Peyer's patch (tissue), 4 donors: ENCODE measurements at regions not wholly inside any gene's neighbourhood (a gene's known extent, or its start where the extent isn't known, plus 50 kb on each side); places are given as distances from the start of the nearest gene placed in this dataset.

Experiments
- DNase-seq, 3 donors: peaks; one replicate each; pipeline ENCODE4 v3.0.0-alpha.2; 2017 to 2019
- H3K27ac ChIP-seq, 4 donors: fragments of 200-600 bp; sonication (generic); one replicate each; pipeline ENCODE4 v1.5.1; 2016 to 2019
- H3K27me3 ChIP-seq, 2 donors: fragments of 200-600 bp; sonication (generic); one replicate each; pipeline ENCODE4 v1.5.1; 2019
- H3K36me3 ChIP-seq, 3 donors: fragments of 200-600 bp; sonication (generic); one replicate each; pipeline ENCODE4 v1.5.1; 2016 to 2019
- H3K4me1 ChIP-seq, 4 donors: fragments of 200-600 bp; sonication (generic); one replicate each; pipeline ENCODE4 v1.5.1; 2016 to 2019
- H3K4me3 ChIP-seq, 4 donors: fragments of 200-600 bp; sonication (generic); 1 replicate in 3 of 4; 2 replicates in 1 of 4; pipeline ENCODE4 v1.5.1; 2016 to 2019; ENCODE audit warnings: mild to moderate bottlenecking in 1 of 4
- H3K9me3 ChIP-seq, 4 donors: fragments of 200-600 bp; sonication (generic); one replicate each; pipeline ENCODE4 v1.5.1; 2016 to 2019; ENCODE audit warnings: mild to moderate bottlenecking in 1 of 4
- POLR2A ChIP-seq, 2 donors: fragments of 450-650 bp; IDR thresholded peaks; one replicate each; pipeline ENCODE4 v1.5.1; 2017; ENCODE audit warnings: antibody characterized with exemption in 2 of 2, mild to moderate bottlenecking in 2 of 2, moderate library complexity in 2 of 2
- TF ChIP-seq, protein P1 (sequence below), 6 experiments: fragments of 450-650 bp in 4 of 6; fragments of 200-600 bp in 2 of 6; sonication (generic) in 1 of 6; IDR thresholded peaks; one replicate each; pipeline ENCODE4 v1.5.1; 2017 to 2019; ENCODE audit warnings: antibody characterized with exemption in 6 of 6, mild to moderate bottlenecking in 3 of 6, moderate library complexity in 1 of 6

DNA sequence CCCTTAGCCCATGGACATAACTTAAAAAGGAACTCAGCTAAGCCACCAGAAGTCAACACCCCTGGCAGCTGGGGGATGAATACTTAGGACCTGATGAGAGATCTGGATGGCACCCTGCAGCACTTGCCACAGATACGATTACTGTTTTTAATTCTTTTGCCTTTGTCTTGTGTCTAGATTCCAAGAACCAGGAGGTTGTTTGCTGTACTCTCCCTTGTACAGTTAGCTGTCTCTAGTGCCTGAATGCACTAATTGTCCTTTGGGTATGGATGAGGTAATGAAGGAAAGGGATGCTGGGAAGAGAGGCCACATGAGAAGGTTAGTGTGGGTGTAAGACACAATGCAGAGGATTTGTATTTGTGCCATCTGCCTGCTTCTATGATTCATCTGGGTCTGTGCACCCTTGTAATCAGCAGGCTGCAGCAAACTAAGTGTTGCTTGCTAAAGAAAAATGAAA, 385.8 kb downstream of the KCNRG start:
- DNase-seq = no peak
- H3K9me3 ChIP-seq = no peaks in the 10 kb centered on the region
- H3K36me3 ChIP-seq = no peaks in the 10 kb centered on the region
- H3K4me3 ChIP-seq = no peak overlapping the region
- TF ChIP-seq, protein P1, sequence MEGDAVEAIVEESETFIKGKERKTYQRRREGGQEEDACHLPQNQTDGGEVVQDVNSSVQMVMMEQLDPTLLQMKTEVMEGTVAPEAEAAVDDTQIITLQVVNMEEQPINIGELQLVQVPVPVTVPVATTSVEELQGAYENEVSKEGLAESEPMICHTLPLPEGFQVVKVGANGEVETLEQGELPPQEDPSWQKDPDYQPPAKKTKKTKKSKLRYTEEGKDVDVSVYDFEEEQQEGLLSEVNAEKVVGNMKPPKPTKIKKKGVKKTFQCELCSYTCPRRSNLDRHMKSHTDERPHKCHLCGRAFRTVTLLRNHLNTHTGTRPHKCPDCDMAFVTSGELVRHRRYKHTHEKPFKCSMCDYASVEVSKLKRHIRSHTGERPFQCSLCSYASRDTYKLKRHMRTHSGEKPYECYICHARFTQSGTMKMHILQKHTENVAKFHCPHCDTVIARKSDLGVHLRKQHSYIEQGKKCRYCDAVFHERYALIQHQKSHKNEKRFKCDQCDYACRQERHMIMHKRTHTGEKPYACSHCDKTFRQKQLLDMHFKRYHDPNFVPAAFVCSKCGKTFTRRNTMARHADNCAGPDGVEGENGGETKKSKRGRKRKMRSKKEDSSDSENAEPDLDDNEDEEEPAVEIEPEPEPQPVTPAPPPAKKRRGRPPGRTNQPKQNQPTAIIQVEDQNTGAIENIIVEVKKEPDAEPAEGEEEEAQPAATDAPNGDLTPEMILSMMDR (IDR thresholded peaks at IDR 0.05) = no peak
- no peak for TF ChIP-seq POLR2A (IDR thresholded peaks at IDR 0.05)
- H3K27ac ChIP-seq = peak overlapping the region in 1 of 4 donors; percentile 5
- no peaks in the 10 kb centered on the region for H3K27me3 ChIP-seq
- H3K4me1 ChIP-seq = peaks cover 0 to 8% (median 0%) of the 10 kb centered on the region in 4 donors

DNA sequence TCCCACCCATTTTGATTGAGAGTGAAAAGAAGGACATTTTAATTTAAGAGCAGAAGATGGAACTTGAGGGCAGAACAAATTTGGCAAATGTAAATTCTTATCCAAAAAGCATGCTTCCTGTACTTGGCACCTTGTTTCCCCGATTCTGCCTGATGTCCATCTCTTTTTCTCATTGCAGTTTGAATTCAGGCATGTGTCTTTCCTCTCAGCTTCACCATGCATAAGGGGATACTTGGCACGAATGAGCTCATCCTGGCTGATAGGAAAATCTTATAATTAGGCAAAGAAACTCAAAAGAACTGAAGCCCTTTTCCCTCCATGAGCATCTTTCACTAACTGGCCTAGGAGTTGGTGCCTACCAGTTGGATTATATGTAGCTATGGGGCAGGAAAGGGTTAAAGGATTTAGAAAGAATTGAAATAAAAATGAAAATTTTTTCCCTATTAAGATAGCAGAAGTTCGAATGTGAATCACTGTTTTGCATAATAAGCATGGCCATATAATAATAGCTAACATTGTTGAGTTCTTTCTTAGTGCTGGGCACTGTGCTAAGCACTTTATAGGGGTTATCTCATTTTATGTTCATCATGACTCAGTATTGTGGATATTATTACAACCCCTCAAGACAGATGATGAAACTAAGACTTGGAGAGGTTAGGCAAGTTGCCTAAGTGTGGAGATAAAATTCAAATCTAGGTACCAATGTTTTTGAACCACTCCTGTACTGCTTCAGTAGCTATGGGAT, 386.6 kb downstream of the KCNRG start:
- Histone ChIP-seq H3K9me3 (no peaks in the 10 kb centered on the region), H3K27me3 (no peaks in the 10 kb centered on the region), H3K4me3 (no peak overlapping the region), H3K4me1 (peaks cover 0 to 8% (median 0%) of the 10 kb centered on the region in 4 donors), H3K36me3 (no peaks in the 10 kb centered on the region), H3K27ac (no peak overlapping the region)
- TF ChIP-seq, protein P1 (IDR thresholded peaks at IDR 0.05) = no peak
- no peak for TF ChIP-seq POLR2A (IDR thresholded peaks at IDR 0.05)
- no peak for DNase-seq

- peaks cover 0 to 8% (median 0%) of the 10 kb centered on the region in 4 donors for H3K4me1 ChIP-seq
- H3K27ac ChIP-seq = no peak overlapping the region
- DNase-seq = no peak
- no peaks in the 10 kb centered on the region for H3K9me3 ChIP-seq
- no peak overlapping the region for H3K4me3 ChIP-seq
- no peaks in the 10 kb centered on the region for H3K36me3 ChIP-seq
- TF ChIP-seq, protein P1 (IDR thresholded peaks at IDR 0.05) = no peak
- H3K27me3 ChIP-seq = no peaks in the 10 kb centered on the region
These were observed 388.1 kb downstream of the KCNRG start for GRCh38 chr13:50403311-50403710.

DNA sequence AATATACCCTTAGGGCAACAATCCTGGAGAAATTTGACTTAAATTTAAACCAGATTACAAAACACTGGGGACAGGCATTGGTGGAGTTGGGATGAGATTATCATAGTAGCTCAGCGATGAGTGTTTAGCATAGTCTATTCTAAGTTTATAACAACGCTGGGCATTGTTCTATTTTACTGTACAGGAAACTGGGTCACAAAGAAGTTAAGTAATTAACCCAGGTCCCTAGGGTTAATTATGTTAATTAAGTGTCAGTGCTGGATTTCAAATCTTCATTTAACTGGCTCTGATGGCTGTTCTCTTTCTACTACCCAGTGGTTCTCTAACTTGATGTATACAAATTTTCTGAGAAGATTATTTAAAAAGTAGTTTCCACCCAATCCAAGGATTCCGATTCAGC, 388.9 kb downstream of the KCNRG start:
- H3K36me3 ChIP-seq = no peaks in the 10 kb centered on the region

DNA sequence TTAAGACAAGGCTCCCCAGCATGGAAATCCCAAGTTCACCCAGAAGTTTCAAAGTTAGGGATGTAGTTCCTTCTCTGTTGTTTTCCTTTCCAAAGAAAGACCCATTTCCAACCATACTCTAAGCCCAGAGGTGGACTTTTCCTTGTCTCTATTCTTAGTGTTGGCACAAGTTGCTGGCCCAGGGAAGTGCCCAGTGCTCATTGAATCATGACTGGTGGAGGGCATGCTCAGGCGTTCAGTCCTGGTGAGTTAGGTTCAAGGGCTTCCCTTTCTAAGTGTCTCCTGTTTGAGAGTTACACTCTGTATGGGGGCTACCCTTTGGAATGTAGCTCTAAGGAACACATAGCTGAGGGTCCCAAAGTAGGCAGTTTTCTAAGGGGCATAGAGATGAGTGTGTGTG, 389.5 kb downstream of the KCNRG start:
- no peaks in the 10 kb centered on the region for H3K9me3 ChIP-seq
- H3K36me3 ChIP-seq = no peaks in the 10 kb centered on the region
- TF ChIP-seq POLR2A (IDR thresholded peaks at IDR 0.05) = no peak
- TF ChIP-seq, protein P1 (IDR thresholded peaks at IDR 0.05) = no peak
- H3K27ac ChIP-seq = no peak overlapping the region
- H3K27me3 ChIP-seq = no peaks in the 10 kb centered on the region
- no peak for DNase-seq
- no peak overlapping the region for H3K4me3 ChIP-seq
- peaks cover 0 to 8% (median 0%) of the 10 kb centered on the region in 4 donors for H3K4me1 ChIP-seq

More for the DNA sequence above, 388.9 kb downstream of the KCNRG start:
- H3K27ac ChIP-seq = no peak overlapping the region
- H3K9me3 ChIP-seq = no peaks in the 10 kb centered on the region
- TF ChIP-seq POLR2A (IDR thresholded peaks at IDR 0.05) = no peak
- TF ChIP-seq, protein P1 (IDR thresholded peaks at IDR 0.05) = no peak
- no peak for DNase-seq
- peaks cover 0 to 8% (median 0%) of the 10 kb centered on the region in 4 donors for H3K4me1 ChIP-seq
- no peak overlapping the region for H3K4me3 ChIP-seq
- no peaks in the 10 kb centered on the region for H3K27me3 ChIP-seq
